ENCODE measurements at regions not wholly inside any gene's neighbourhood (a gene's known extent, or its start where the extent isn't known, plus 50 kb on each side); places are given as distances from the start of the nearest gene placed in this dataset.
"Not testable (repeated sequence)": the region's sequence is repeated elsewhere in the genome, so short reads cannot be mapped to it uniquely, and the experiment has no call there.

DNA sequence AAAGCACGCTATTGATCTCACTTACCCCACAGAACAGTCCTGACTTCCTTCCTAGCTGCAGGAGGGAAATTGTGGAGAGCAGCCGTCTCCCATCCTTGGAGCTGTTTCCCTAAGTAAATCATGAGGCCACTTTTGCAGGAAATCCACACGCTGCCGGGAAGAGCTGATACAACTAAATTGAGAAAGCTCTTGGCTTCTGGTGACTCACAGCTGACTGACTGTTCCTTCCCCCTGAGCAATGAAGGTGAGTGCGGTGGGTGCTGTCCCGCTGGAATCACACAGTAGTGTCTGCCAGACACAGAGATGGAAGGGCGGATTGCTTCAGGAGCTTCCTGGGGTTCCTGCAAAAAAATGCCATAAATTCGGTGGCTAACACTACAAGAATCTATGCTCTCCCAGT is 268.9 kb downstream of the ASMT start:
- ChIA-PET POLR2A (no interaction called here), CTCF (no interaction called here)
- Mint-ChIP-seq H3K9me3 (peaks cover 9% of the 10 kb centered on the region), H3K4me1 (no peaks in the 10 kb centered on the region), H3K36me3 (ENCODE audit: low read depth) (no peaks in the 10 kb centered on the region), H3K27ac (no peak overlapping the region), H3K4me3 (no peak overlapping the region), H3K27me3 (peaks cover 4% of the 10 kb centered on the region)
- DNase-seq (no peak), ATAC-seq (ENCODE audit: low read depth) (no peak)
- TF ChIP-seq, protein P1, sequence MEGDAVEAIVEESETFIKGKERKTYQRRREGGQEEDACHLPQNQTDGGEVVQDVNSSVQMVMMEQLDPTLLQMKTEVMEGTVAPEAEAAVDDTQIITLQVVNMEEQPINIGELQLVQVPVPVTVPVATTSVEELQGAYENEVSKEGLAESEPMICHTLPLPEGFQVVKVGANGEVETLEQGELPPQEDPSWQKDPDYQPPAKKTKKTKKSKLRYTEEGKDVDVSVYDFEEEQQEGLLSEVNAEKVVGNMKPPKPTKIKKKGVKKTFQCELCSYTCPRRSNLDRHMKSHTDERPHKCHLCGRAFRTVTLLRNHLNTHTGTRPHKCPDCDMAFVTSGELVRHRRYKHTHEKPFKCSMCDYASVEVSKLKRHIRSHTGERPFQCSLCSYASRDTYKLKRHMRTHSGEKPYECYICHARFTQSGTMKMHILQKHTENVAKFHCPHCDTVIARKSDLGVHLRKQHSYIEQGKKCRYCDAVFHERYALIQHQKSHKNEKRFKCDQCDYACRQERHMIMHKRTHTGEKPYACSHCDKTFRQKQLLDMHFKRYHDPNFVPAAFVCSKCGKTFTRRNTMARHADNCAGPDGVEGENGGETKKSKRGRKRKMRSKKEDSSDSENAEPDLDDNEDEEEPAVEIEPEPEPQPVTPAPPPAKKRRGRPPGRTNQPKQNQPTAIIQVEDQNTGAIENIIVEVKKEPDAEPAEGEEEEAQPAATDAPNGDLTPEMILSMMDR (IDR thresholded peaks at IDR 0.05): no peak
- intact Hi-C loops (cut with micrococcal nuclease): no loop called here

DNA sequence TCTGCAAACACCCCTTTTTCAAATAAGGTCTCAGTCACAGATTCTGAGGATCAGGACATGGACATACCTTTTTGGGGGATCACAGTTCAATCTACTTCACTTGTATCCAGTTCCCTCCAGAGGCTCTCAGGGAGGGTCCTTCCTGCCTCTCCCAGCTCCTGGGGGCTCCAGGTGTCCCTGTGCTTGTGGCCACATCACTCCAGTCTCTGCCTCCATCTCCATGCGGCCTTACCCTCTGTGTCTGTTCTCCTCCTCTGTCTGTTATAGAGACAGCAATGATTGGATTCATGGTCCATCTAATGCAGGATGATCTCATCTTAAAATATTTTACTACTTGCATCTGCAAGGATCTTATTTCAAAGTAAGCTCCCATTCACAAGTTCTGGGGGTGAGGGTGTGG is 269.6 kb downstream of the ASMT start:
- H3K27ac Mint-ChIP-seq: no peak overlapping the region
- no peak overlapping the region for H3K4me3 Mint-ChIP-seq
- TF ChIP-seq, protein P1 (IDR thresholded peaks at IDR 0.05): no peak
- H3K36me3 Mint-ChIP-seq (ENCODE audit: low read depth): no peaks in the 10 kb centered on the region
- intact Hi-C loops (cut with micrococcal nuclease): no loop called here
- CTCF ChIA-PET: no interaction called here
- DNase-seq (no peak), ATAC-seq (ENCODE audit: low read depth) (no peak)
- H3K27me3 Mint-ChIP-seq: peaks cover 4% of the 10 kb centered on the region
- no peaks in the 10 kb centered on the region for H3K4me1 Mint-ChIP-seq
- POLR2A ChIA-PET: no interaction called here
- peaks cover 6% of the 10 kb centered on the region for H3K9me3 Mint-ChIP-seq

DNA sequence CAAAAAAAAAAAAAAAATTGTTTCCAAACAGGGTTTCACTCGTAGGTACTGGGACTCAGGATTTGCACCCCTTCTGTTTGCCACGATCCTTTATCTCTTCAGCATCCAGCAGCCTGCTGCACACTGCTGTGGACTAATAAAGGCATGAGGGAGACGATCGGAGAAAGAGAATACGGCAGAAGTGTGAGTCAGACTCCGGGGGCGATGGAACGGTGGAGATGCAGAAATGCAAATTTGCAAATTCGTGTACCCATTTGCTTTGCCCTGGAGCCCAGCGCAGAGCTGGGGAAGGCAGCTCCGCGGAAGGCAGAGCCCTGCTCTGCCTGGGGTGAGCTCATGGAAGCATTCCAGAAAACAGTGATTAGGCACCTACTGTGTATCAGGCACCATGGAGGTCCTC is 270.3 kb downstream of the ASMT start:
- no peak for ATAC-seq (ENCODE audit: low read depth)
- DNase-seq: no peak
- Mint-ChIP-seq H3K36me3 (ENCODE audit: low read depth) (no peaks in the 10 kb centered on the region), H3K9me3 (peaks cover 6% of the 10 kb centered on the region), H3K4me1 (no peaks in the 10 kb centered on the region), H3K4me3 (no peak overlapping the region), H3K27ac (no peak overlapping the region), H3K27me3 (peaks cover 4% of the 10 kb centered on the region)
- CTCF ChIA-PET: no interaction called here
- intact Hi-C loops (cut with micrococcal nuclease): no loop called here
- POLR2A ChIA-PET: no interaction called here
- TF ChIP-seq, protein P1 (IDR thresholded peaks at IDR 0.05): no peak

DNA sequence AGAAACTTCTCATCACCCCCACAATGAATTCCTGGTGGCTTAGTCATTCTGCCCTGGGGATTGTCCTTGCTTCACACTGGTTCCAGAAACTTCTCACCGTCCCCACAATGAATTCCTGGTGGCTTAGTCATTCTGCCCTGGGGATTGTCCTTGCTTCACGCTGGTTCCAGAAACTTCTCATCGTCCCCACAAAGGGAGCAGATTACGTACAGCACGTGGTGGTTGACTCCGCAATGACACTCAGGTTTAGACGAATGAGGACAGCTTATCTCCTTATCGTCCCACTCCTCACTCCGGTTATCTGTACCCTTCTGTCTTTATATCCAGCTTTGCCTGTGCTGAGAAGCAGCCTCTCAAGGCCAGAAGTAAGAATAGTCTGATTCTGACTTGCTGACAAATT is 273.4 kb downstream of the ASMT start:
- H3K4me1 Mint-ChIP-seq; H3K36me3 Mint-ChIP-seq (ENCODE audit: low read depth); ATAC-seq (ENCODE audit: low read depth); intact Hi-C loops (cut with micrococcal nuclease); H3K9me3 Mint-ChIP-seq; H3K27ac Mint-ChIP-seq; DNase-seq; H3K27me3 Mint-ChIP-seq; CTCF ChIA-PET; H3K4me3 Mint-ChIP-seq; POLR2A ChIA-PET: not testable (repeated sequence)

DNA sequence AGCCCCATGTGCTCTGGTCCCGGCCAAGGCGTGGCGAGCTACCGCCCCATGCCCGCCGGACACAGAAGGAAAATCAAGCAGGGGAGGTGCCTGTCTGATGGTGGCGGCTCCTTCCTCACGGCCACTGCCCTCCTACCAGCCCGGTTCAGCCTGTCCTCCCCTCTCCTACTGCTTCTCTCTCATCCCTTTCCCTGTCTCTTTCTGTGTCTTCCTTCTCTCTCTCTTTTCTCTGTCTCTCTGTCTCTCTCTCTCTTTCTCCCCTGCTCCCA is 279.1 kb downstream of the ASMT start:
- DNase-seq (no peak), ATAC-seq (ENCODE audit: low read depth) (no peak)
- Mint-ChIP-seq H3K9me3 (no peaks in the 10 kb centered on the region), H3K4me3 (no peak overlapping the region), H3K4me1 (no peaks in the 10 kb centered on the region), H3K36me3 (ENCODE audit: low read depth) (no peaks in the 10 kb centered on the region), H3K27ac (no peak overlapping the region), H3K27me3 (peaks cover 5% of the 10 kb centered on the region)
- ChIA-PET POLR2A (no interaction called here), CTCF (no interaction called here)
- intact Hi-C loops (cut with micrococcal nuclease): no loop called here
- TF ChIP-seq, protein P1 (IDR thresholded peaks at IDR 0.05): no peak

DNA sequence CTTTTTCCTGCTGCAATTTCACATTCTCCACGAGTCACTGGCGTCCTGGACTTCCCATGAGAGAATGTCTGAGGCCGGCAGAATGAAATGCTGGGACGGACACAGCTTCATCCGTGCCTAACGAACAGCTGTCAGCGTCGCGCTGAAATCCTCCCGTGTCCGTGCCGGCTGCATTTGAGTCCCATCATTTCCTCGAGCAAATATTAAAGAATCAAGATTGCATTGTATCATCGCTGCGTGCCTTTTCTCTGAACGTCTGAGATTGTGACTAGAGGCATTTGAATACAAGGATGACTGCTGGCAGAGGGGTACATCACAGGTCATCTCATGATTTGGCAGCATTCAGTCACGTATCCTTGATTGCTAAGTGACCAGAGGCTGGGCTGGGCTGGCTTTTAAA is 279.9 kb downstream of the ASMT start:
- Mint-ChIP-seq H3K27me3 (peaks cover 8% of the 10 kb centered on the region), H3K9me3 (no peaks in the 10 kb centered on the region), H3K27ac (no peak overlapping the region), H3K4me1 (no peaks in the 10 kb centered on the region), H3K4me3 (no peak overlapping the region), H3K36me3 (ENCODE audit: low read depth) (no peaks in the 10 kb centered on the region)
- ChIA-PET POLR2A (no interaction called here), CTCF (no interaction called here)
- intact Hi-C loops (cut with micrococcal nuclease): no loop called here
- DNase-seq (no peak), ATAC-seq (ENCODE audit: low read depth) (no peak)
- TF ChIP-seq, protein P1 (IDR thresholded peaks at IDR 0.05): no peak

Measured in activated B cell treated with CpG ODN at 0.5 μM for 24 hours (primary cell).